ENCODE measurements at regions not wholly inside any gene's neighbourhood (a gene's known extent, or its start where the extent isn't known, plus 50 kb on each side); places are given as distances from the start of the nearest gene placed in this dataset.

DNA sequence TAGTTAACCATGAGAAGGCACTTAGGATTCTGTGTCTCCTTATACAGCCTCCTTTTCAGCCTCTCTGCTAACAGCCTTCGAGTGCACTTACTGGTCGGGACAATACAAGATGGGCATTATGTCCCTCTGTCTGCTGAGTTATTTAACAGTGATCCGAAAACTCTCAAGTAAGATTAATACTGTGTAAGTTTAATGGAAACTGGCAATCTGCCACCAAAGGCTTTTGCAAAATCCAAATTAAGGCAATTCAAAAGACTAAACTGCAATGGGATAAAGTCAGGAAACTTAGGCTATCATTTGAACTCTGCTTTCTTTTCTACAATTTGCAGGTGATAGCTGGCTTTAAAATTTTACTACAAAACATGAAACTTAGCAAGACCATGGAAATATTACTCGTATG is 477.8 kb downstream of the TFEC start:
- DNase-seq, result no peak

- DNase-seq, result no peak
These were observed 480.7 kb downstream of the TFEC start for GRCh38 chr7:115549910-115550309.

- no peak for DNase-seq
These were observed 481.8 kb downstream of the TFEC start for GRCh38 chr7:115548756-115549155.

DNA sequence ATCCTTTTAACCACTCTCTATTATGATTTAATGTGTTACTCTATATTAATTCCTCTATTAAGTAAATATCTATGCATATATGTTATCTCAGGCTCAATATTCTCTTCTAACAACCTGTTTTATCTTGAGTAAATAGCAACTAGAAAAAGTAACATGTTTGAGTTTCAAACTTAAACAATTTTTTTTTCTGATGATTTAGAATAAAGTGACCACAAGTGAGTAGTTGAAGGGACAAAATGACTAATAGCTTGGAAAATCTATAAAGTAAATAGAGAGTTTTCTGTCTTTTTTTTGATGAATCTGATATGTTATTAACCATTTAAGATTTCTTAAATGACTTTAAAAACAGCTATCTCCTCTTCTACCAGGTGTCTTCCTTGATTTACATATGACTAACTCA is 483.8 kb downstream of the TFEC start:
- DNase-seq, result no peak

DNA sequence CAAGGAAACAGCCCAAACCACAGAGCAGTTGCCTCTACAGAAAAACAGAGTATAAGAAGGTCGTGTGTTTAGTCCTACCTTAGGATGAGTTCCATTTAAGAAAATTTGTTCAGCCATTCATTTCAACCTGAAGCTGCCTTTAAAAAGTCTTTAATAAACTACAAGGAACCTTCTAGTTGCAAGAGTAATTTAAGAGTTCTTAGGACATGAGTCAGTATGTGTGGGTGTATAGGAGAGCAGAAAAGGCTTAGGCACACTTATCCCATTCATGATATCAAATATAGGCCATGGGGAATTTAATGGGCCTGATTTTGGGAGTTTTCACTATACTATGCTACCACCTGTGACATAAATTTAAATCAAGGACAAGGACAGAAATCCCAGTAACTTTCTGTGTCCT is 496.8 kb downstream of the TFEC start:
- no peak for DNase-seq

- DNase-seq, result no peak
These were observed 504.3 kb downstream of the TFEC start for GRCh38 chr7:115526278-115526677.

DNA sequence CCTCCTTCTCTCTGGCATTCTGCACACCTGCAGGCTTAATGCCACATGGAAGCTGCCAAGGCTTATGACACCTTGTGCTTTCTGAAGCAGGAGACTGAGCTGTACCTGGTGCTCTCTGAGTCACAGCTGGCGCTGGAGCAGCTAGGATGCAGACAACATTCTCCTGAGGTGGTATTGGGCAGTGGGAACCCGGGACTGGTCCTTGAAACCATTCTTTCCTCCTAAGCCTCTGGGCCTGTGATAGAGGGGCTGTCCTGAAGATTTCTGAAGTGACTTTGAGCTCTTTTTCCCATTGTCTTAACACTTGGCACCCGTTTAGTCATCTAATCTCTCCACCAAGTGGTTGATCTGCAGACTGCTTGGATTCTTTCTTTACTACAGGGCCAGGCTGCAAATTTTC is 508.4 kb downstream of the TFEC start:
- no peak for DNase-seq

DNA sequence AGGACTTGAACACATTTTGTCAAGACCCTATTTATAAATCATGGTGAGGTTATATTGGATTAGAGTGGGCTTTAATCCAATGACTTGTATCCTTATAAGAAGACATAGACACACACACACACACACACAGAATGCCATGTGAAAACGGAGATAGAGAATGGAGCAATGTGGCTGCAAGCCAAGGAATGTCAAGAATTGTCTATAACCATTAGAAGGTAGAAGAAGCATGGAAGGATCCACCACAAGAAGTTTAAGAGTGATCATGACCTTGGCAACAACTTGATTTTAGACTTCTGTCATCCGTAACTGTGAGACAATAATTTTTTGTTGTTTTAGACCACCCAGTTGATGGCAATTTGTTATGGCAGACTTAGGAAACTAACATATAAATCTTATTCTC is 514.2 kb downstream of the TFEC start:
- no peak for DNase-seq

- no peak for DNase-seq
These were observed 519.2 kb downstream of the TFEC start for GRCh38 chr7:115511330-115511729.

- DNase-seq, result peak; percentile 52 to 93
These were observed 525.4 kb downstream of the TFEC start for GRCh38 chr7:115505136-115505535.

- DNase-seq, result no peak
These were observed 530.6 kb downstream of the TFEC start for GRCh38 chr7:115499956-115500355.

GRCh38 chr7:115496006-115496405 is 534.6 kb downstream of the TFEC start:
- DNase-seq, result no peak

GRCh38 chr7:115494529-115495147 is 535.9 kb downstream of the TFEC start:
- DNase-seq, result no peak

DNA sequence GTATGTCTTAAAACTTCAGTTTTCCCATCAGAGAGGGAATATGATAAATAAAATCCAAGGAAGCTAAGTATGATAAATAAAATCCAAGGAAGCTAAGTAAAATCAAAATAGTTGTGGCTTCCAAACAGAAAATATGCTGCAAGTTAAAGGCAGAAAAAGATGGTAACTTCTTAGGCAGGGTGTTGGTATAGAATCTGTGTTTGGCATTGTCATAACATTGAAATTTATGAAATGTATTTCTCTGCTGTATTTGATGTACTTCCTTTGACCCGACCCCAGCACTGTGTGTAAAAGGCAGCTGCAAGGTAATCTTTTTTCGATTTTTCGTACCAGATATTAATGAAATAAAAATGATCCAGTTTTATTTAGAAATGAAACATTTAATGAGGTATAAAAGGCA is 537.2 kb downstream of the TFEC start:
- DNase-seq, result no peak

- no peak for DNase-seq
These were observed 538.7 kb downstream of the TFEC start for GRCh38 chr7:115491744-115492380.

GRCh38 chr7:115479448-115479847 is 551.1 kb downstream of the TFEC start:
- no peak for DNase-seq

- no peak for DNase-seq
These were observed 552.1 kb downstream of the TFEC start for GRCh38 chr7:115478426-115478825.

- peak in 1 of 2 donors; percentile 2 for DNase-seq
These were observed 553.3 kb downstream of the TFEC start for GRCh38 chr7:115477193-115477651.

GRCh38 chr7:115476671-115477181 is 553.8 kb downstream of the TFEC start:
- DNase-seq, result no peak

DNA sequence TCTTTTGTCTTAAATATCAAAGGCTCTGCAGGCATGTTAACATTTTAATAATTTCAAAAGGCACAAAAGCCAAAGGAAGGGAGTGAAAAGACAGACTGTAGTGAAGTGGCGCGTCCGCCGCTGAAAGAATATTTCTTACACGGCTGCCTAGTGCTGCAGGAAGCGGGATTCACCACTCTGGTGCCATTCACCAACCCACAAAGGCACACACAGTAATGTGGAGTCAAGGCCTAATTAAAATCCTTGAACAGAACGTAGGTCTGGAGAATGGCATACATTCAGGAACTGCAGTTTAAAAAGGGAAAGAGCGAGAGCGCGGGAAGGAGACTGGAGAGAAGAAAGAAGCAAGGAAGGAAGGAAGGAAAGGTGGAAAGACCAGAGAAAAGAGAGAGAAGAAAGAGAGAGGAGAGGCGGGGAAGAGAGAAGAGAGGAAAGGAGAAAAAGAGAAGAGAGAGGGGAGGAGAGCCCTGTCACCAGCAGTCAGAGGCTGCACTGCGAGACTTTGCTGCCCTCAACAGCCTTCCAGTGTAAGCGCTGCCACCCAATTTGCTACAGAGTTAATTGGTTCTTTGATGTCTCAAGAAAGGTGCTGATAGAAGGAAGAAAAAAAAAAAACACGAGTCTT is 554.0 kb downstream of the MDFIC start:
- peak in 1 of 2 donors; percentile 2 for DNase-seq

- DNase-seq, result no peak
These were observed 553.3 kb downstream of the MDFIC start for GRCh38 chr7:115475206-115475605.

DNA sequence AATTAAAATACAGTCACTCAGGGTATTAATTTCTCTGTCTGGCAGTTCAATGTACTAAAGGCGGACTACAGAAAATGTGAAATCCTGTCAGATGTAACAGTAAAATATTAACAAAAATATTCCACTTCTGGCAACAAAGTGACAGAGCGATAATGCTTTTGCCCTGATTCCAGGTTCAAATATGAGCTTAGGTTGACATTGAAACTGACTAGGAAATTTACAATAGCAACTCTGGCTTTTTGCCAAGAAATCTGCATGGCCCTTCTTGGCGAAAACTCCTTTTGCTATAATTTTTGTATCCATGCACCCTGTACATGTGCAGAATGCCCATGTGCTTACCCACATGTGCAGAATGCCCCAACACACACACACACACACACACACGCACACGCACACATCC is 552.2 kb downstream of the MDFIC start:
- DNase-seq, result no peak

DNA sequence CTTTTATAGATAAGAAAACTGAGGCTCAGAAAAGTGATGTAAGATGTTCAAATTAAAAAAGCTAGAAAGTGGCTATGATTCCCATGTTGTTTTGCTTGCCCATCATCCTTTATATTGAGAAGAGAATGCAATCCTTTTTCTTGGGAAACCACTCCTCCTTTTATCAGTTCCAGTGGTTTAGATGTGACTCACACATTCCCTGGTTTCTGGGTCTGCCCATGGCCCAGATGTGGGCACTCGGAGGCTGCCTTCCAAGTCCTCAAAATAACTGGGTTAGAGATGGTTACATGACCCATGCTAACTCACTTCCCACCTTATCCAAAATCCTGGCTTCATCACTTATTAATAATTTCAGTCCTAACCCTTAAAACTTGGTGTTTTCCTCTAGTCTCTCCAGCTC is 550.0 kb downstream of the MDFIC start:
- no peak for DNase-seq

Data from inflammatory macrophage (primary cell).